Panc1 (cell line): ENCODE measurements at regions not wholly inside any gene's neighbourhood (a gene's known extent, or its start where the extent isn't known, plus 50 kb on each side); places are given as distances from the start of the nearest gene placed in this dataset.

Source experiments
- ATAC-seq: fragments of 200-7000 bp; cut with Tn5 transposase; 2 replicates; pipeline ENCODE4 v1.9.1; 2020; ENCODE audit warnings: mild to moderate bottlenecking, moderate library complexity
- BruUV-seq: library from RNA; stranded (reverse); fragments of 400-500 nt; replicated peaks from 2 replicates; lab custom pipeline; 2021; lab: Mats Ljungman, UMichigan
- CTCF ChIA-PET: fragments of 300-600 bp; sonication (Branson Sonifier 250); formaldehyde crosslinking; loops from one replicate; lab custom pipeline; 2022; ENCODE audit warnings: antibody characterized with exemption; lab: Charles Lee
- POLR2A ChIA-PET: fragments of 300-600 bp; sonication (Branson Sonifier 250); formaldehyde crosslinking; loops from one replicate; lab custom pipeline; 2022; ENCODE audit warnings: antibody characterized with exemption; lab: Charles Lee
- DNase-seq: peaks from one replicate; pipeline ENCODE4 v3.0.0-alpha.2; 2010; ENCODE audit warnings: low read depth, low spot score
- H3K27ac ChIP-seq: 2 replicates; pipeline ENCODE4 v1.5.1; 2011; ENCODE audit warnings: mild to moderate bottlenecking, low read length, inconsistent platforms
- H3K27me3 ChIP-seq: fragments of 200-500 bp; sonication (Bioruptor generic); 2 replicates; pipeline ENCODE4 v1.6.0; 2014; ENCODE audit warnings: low read length, inconsistent platforms; ENCODE audit not compliant: control insufficient read depth, insufficient read depth
- H3K36me3 ChIP-seq: fragments of 200-500 bp; sonication (Bioruptor generic); 2 replicates; pipeline ENCODE4 v1.5.1; 2014; ENCODE audit warnings: inconsistent platforms, mild to moderate bottlenecking, low read length, moderate library complexity; ENCODE audit not compliant: control insufficient read depth, insufficient read depth
- H3K4me1 ChIP-seq: 2 replicates; pipeline ENCODE4 v1.5.1; 2011; ENCODE audit warnings: inconsistent platforms, mild to moderate bottlenecking, low read length, moderate library complexity; ENCODE audit not compliant: control insufficient read depth, insufficient read depth
- H3K4me3 ChIP-seq, 2 experiments: 2 replicates each; pipeline ENCODE4 v1.5.1; 2011 to 2012; ENCODE audit warnings: low read depth in 2 of 2, low read length in 2 of 2, mild to moderate bottlenecking in 2 of 2, inconsistent platforms in 1 of 2, moderate library complexity in 1 of 2
- H3K9me3 ChIP-seq: fragments of 200-500 bp; sonication (Bioruptor generic); 2 replicates; pipeline ENCODE4 v1.5.1; 2014; ENCODE audit warnings: low read depth, mild to moderate bottlenecking, inconsistent platforms, low read length, moderate library complexity; ENCODE audit not compliant: control insufficient read depth, insufficient read depth
- POLR2AphosphoS5 ChIP-seq: IDR thresholded peaks from 2 replicates; pipeline ENCODE4 v1.6.1; 2012; ENCODE audit warnings: mild to moderate bottlenecking, low read depth, low read length, moderate library complexity
- SIN3A ChIP-seq: IDR thresholded peaks from 2 replicates; pipeline ENCODE4 v1.6.1; 2012; ENCODE audit warnings: low read depth, mild to moderate bottlenecking, low read length, moderate library complexity, borderline replicate concordance; ENCODE audit not compliant: insufficient read depth
- TCF7L2 ChIP-seq: IDR thresholded peaks from 2 replicates; pipeline ENCODE4 v1.6.1; 2011; ENCODE audit warnings: mild to moderate bottlenecking, low read depth, low read length, inconsistent platforms
- in situ Hi-C: cut with HindIII; loops from 2 replicates; pipeline ENCODE4 v1.10.0; 2016; ENCODE audit warnings: low sequenced_read_pairs, low pct_unique_long_range_greater_than_20kb
- intact Hi-C: fragments of 100-400 bp; cut with micrococcal nuclease; formaldehyde crosslinking; loops from one replicate; pipeline ENCODE4 v1.10.0; 2022; ENCODE audit not compliant: unreplicated experiment
- TF ChIP-seq, protein P1 (sequence below): fragments of 450-650 bp; IDR thresholded peaks from 2 replicates; pipeline ENCODE4 v1.5.1; 2017; ENCODE audit warnings: mild to moderate bottlenecking
- TF ChIP-seq, protein P2 (sequence below), 2 experiments: IDR thresholded peaks; 2 replicates each; pipeline ENCODE4 v1.6.1; 2011 to 2012; ENCODE audit warnings: low read depth in 2 of 2, control low read depth in 1 of 2, low read length in 1 of 2, mild to moderate bottlenecking in 1 of 2, moderate library complexity in 1 of 2; ENCODE audit not compliant: insufficient read depth in 1 of 2

DNA sequence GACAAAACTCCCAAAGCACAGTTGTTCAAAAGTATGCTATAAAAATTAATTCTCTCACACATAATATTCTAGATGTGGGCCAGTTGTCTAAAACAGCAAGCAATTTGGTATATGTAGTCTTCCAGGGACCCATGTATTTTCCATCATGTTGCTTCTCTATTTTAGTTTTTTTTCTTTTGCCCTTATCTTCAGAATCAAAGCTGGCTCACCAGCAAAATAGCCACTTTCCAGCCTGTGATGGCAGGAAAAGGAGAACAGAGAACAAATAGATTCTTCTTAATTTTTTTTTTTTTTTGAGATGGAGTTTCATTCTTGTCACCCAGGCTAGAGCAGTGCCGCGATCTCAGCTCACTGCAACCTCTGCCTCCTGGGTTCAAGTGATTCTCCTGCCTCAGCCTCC, 680.8 kb upstream of the TENM3 start:
- no peak for ATAC-seq
- TF ChIP-seq SIN3A, result no peak
- TF ChIP-seq POLR2AphosphoS5, result no peak
- TF ChIP-seq, protein P1, sequence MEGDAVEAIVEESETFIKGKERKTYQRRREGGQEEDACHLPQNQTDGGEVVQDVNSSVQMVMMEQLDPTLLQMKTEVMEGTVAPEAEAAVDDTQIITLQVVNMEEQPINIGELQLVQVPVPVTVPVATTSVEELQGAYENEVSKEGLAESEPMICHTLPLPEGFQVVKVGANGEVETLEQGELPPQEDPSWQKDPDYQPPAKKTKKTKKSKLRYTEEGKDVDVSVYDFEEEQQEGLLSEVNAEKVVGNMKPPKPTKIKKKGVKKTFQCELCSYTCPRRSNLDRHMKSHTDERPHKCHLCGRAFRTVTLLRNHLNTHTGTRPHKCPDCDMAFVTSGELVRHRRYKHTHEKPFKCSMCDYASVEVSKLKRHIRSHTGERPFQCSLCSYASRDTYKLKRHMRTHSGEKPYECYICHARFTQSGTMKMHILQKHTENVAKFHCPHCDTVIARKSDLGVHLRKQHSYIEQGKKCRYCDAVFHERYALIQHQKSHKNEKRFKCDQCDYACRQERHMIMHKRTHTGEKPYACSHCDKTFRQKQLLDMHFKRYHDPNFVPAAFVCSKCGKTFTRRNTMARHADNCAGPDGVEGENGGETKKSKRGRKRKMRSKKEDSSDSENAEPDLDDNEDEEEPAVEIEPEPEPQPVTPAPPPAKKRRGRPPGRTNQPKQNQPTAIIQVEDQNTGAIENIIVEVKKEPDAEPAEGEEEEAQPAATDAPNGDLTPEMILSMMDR, result no peak
- TF ChIP-seq, protein P2, sequence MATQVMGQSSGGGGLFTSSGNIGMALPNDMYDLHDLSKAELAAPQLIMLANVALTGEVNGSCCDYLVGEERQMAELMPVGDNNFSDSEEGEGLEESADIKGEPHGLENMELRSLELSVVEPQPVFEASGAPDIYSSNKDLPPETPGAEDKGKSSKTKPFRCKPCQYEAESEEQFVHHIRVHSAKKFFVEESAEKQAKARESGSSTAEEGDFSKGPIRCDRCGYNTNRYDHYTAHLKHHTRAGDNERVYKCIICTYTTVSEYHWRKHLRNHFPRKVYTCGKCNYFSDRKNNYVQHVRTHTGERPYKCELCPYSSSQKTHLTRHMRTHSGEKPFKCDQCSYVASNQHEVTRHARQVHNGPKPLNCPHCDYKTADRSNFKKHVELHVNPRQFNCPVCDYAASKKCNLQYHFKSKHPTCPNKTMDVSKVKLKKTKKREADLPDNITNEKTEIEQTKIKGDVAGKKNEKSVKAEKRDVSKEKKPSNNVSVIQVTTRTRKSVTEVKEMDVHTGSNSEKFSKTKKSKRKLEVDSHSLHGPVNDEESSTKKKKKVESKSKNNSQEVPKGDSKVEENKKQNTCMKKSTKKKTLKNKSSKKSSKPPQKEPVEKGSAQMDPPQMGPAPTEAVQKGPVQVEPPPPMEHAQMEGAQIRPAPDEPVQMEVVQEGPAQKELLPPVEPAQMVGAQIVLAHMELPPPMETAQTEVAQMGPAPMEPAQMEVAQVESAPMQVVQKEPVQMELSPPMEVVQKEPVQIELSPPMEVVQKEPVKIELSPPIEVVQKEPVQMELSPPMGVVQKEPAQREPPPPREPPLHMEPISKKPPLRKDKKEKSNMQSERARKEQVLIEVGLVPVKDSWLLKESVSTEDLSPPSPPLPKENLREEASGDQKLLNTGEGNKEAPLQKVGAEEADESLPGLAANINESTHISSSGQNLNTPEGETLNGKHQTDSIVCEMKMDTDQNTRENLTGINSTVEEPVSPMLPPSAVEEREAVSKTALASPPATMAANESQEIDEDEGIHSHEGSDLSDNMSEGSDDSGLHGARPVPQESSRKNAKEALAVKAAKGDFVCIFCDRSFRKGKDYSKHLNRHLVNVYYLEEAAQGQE (IDR thresholded peaks at IDR 0.05; ENCODE audit: insufficient read depth in 1 of 2, low read depth in 2 of 2, low read length in 1 of 2), result no peak
- TF ChIP-seq TCF7L2, result no peak
- BruUV-seq, result no TSS peak
- Histone ChIP-seq H3K36me3 (no peaks in the 10 kb centered on the region), H3K9me3 (no peaks in the 10 kb centered on the region), H3K27ac (no peak overlapping the region), H3K27me3 (no peaks in the 10 kb centered on the region), H3K4me1 (no peaks in the 10 kb centered on the region), H3K4me3 (no peak overlapping the region)
- ChIA-PET POLR2A (interaction anchor here (0.7 kb wide), 1 partner anchor 647 kb away, joined by 4 read pairs; no protein-coding TSS in a partner anchor), CTCF (no interaction called here)
- intact Hi-C loops, result no loop called here
- in situ Hi-C loops, result no loop called here
- DNase-seq, result no peak

DNA sequence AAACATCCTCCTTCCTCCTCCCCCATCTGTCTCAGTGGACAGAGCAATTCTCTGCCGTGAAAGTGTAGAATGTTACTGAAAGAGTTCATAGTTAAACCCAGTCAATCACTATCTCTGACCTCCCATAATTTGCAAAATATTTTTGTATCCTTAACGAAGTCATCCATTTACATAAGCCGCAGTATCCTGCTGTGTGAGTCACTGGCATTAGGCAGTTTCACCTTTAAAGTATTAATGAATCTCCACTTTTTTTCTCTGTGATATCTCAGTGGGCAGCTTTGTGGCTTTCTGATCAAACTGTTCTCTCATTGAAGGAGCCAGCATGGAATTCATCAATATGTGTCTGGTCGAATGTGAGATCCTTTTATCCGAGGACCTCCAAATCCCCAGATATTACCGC, 678.6 kb upstream of the TENM3 start:
- no peak for ATAC-seq
- intact Hi-C loops, result no loop called here
- TF ChIP-seq, protein P2 (IDR thresholded peaks at IDR 0.05; ENCODE audit: insufficient read depth in 1 of 2, low read depth in 2 of 2, low read length in 1 of 2), result no peak
- TF ChIP-seq TCF7L2, result no peak
- TF ChIP-seq POLR2AphosphoS5, result no peak
- TF ChIP-seq SIN3A, result no peak
- TF ChIP-seq, protein P1, result no peak
- Histone ChIP-seq H3K9me3 (no peaks in the 10 kb centered on the region), H3K36me3 (no peaks in the 10 kb centered on the region), H3K27ac (no peak overlapping the region), H3K4me1 (no peaks in the 10 kb centered on the region), H3K27me3 (no peaks in the 10 kb centered on the region), H3K4me3 (no peak overlapping the region)
- DNase-seq, result no peak
- ChIA-PET CTCF (no interaction called here), POLR2A (no interaction called here)
- in situ Hi-C loops, result no loop called here
- BruUV-seq, result no TSS peak
